NB4 (cell line): ENCODE measurements at regions not wholly inside any gene's neighbourhood (a gene's known extent, or its start where the extent isn't known, plus 50 kb on each side); places are given as distances from the start of the nearest gene placed in this dataset.

Experiments
- POLR2A ChIP-seq: IDR thresholded peaks from 2 replicates; pipeline ENCODE4 v1.6.1; 2011; ENCODE audit warnings: mild to moderate bottlenecking; ENCODE audit not compliant: insufficient read length; ENCODE audit errors: extremely low read depth
- TF ChIP-seq, protein P1 (sequence below): IDR thresholded peaks from one replicate; pipeline ENCODE4 v1.5.1; 2012; ENCODE audit warnings: low read depth, low read length

DNA sequence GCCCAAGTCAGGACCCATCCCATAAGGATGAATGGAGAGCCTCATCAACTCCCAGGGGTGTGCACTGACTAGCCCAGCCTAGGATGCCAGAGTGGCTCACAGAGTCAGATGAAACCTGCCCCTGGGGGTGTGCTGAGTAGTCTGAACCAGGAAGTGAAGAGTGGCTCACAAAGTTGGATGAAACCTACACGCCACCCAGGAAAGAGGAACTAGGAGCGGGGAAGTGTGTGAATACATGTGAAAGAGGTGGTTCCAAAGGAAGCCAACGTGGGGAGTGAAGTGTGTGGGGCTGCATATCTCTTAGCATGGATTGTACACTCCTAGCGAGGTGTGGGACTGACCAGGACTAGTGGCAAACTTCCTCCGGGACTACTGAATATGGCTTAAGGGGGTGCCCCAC is 902.1 kb upstream of the NDST4 start:
- TF ChIP-seq, protein P1, sequence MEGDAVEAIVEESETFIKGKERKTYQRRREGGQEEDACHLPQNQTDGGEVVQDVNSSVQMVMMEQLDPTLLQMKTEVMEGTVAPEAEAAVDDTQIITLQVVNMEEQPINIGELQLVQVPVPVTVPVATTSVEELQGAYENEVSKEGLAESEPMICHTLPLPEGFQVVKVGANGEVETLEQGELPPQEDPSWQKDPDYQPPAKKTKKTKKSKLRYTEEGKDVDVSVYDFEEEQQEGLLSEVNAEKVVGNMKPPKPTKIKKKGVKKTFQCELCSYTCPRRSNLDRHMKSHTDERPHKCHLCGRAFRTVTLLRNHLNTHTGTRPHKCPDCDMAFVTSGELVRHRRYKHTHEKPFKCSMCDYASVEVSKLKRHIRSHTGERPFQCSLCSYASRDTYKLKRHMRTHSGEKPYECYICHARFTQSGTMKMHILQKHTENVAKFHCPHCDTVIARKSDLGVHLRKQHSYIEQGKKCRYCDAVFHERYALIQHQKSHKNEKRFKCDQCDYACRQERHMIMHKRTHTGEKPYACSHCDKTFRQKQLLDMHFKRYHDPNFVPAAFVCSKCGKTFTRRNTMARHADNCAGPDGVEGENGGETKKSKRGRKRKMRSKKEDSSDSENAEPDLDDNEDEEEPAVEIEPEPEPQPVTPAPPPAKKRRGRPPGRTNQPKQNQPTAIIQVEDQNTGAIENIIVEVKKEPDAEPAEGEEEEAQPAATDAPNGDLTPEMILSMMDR: no peak
- no peak for TF ChIP-seq POLR2A
